H1 (cell line): ENCODE measurements at regions not wholly inside any gene's neighbourhood (a gene's known extent, or its start where the extent isn't known, plus 50 kb on each side); places are given as distances from the start of the nearest gene placed in this dataset.

Experiments used
- CTCF ChIA-PET: fragments of 300-600 bp; sonication (Branson Sonifier 250); formaldehyde crosslinking; loops from one replicate; lab custom pipeline; 2021; ENCODE audit not compliant: partially characterized antibody; lab: Charles Lee
- POLR2A ChIA-PET: fragments of 300-600 bp; sonication (Branson Sonifier 250); formaldehyde crosslinking; loops from one replicate; lab custom pipeline; 2021; ENCODE audit warnings: inconsistent platforms; ENCODE audit not compliant: partially characterized antibody; lab: Charles Lee
- DNase-seq, 2 experiments: peaks; one replicate each; pipeline versions ENCODE4 v3.0.0 to v3.0.0-alpha.2; 2010 to 2022; ENCODE audit warnings: low spot score in 2 of 2, low read depth in 1 of 2, mixed read lengths in 1 of 2
- FAIRE-seq: peaks from 2 replicates; lab custom pipeline; 2011; peaks lifted over from hg19 to GRCh38; lab: Jason Lieb, UNC
- H2AFZ ChIP-seq: 2 replicates; pipeline ENCODE4 v1.8.1; 2012; ENCODE audit warnings: low read length, inconsistent platforms
- H2AK5ac ChIP-seq: 2 replicates; pipeline ENCODE4 v1.6.1; 2013; ENCODE audit warnings: low read depth, low read length
- H2BK120ac ChIP-seq: replicated peaks from 2 replicates; pipeline ENCODE3; 2013; ENCODE audit warnings: low read depth, low read length, inconsistent platforms
- H2BK12ac ChIP-seq: 2 replicates; pipeline ENCODE4 v1.6.1; 2013; ENCODE audit warnings: low read depth, low read length
- H2BK15ac ChIP-seq: 2 replicates; pipeline ENCODE4 v1.6.1; 2013; ENCODE audit warnings: low read length
- H2BK20ac ChIP-seq: 2 replicates; pipeline ENCODE4 v1.6.1; 2013; ENCODE audit warnings: low read length
- H2BK5ac ChIP-seq: 2 replicates; pipeline ENCODE4 v1.6.1; 2013; ENCODE audit warnings: low read depth, low read length
- H3K14ac ChIP-seq: 2 replicates; pipeline ENCODE4 v1.6.1; 2013; ENCODE audit warnings: inconsistent platforms; ENCODE audit not compliant: insufficient read length
- H3K18ac ChIP-seq: 2 replicates; pipeline ENCODE4 v1.6.1; 2013; ENCODE audit warnings: low read length; ENCODE audit errors: extremely low read depth
- H3K23ac ChIP-seq: 2 replicates; pipeline ENCODE4 v1.6.1; 2013; ENCODE audit warnings: inconsistent platforms; ENCODE audit not compliant: insufficient read length
- H3K23me2 ChIP-seq: 2 replicates; pipeline ENCODE4 v1.6.1; 2013; ENCODE audit warnings: low read depth, low read length
- H3K27ac ChIP-seq: 2 replicates; pipeline ENCODE4 v1.6.1; 2011; ENCODE audit warnings: low read depth, low read length, inconsistent platforms
- H3K27me3 ChIP-seq, 4 experiments: replicated peaks in 1 of 4; 1 replicate in 1 of 4; 2 replicates in 3 of 4; pipeline versions ENCODE4 v1.6.1 to v1.8.1; 2011 to 2013; ENCODE audit warnings: low read length in 3 of 4, mild to moderate bottlenecking in 3 of 4, inconsistent platforms in 2 of 4, mixed read lengths in 2 of 4, moderate library complexity in 1 of 4; ENCODE audit not compliant: control insufficient read depth in 3 of 4, insufficient read depth in 3 of 4; ENCODE audit errors: extremely low read depth in 1 of 4
- H3K36me3 ChIP-seq, 4 experiments: 2 replicates each; pipeline versions ENCODE4 v1.6.1 to v1.8.1; 2011 to 2013; ENCODE audit warnings: mild to moderate bottlenecking in 4 of 4, low read length in 3 of 4, moderate library complexity in 2 of 4, control low read depth in 1 of 4, inconsistent platforms in 1 of 4; ENCODE audit not compliant: insufficient read depth in 4 of 4, control insufficient read depth in 2 of 4
- H3K4ac ChIP-seq: replicated peaks from 2 replicates; pipeline ENCODE3; 2013; ENCODE audit warnings: low read length, low read depth, mixed read lengths, inconsistent platforms; ENCODE audit not compliant: insufficient read length
- H3K4me1 ChIP-seq, 4 experiments: replicated peaks in 1 of 4; 1 replicate in 1 of 4; 2 replicates in 3 of 4; pipeline versions ENCODE4 v1.6.1 to v1.8.1; 2011 to 2013; ENCODE audit warnings: low read length in 3 of 4, inconsistent platforms in 2 of 4, mixed read lengths in 1 of 4; ENCODE audit not compliant: insufficient read depth in 4 of 4, control insufficient read depth in 3 of 4
- H3K4me2 ChIP-seq, 2 experiments: 2 replicates each; pipeline versions ENCODE4 v1.6.1 to v1.8.1; 2011 to 2013; ENCODE audit warnings: low read depth in 2 of 2, low read length in 2 of 2, control low read depth in 1 of 2, inconsistent platforms in 1 of 2, mild to moderate bottlenecking in 1 of 2; ENCODE audit not compliant: insufficient read depth in 1 of 2
- H3K4me3 ChIP-seq, 4 experiments: fragments of 200-600, 300-600 bp in 1 of 4; sonication (generic), shearing (Covaris generic), sonication (Bioruptor Twin) in 1 of 4; 2 replicates each; pipeline versions ENCODE4 v1.5.1 to v1.8.1; 2011 to 2016; ENCODE audit warnings: low read length in 4 of 4, low read depth in 3 of 4, control low read depth in 2 of 4, inconsistent platforms in 2 of 4, mild to moderate bottlenecking in 2 of 4, mixed read lengths in 1 of 4, moderate library complexity in 1 of 4; ENCODE audit not compliant: insufficient read depth in 2 of 4; ENCODE audit errors: extremely low read depth in 1 of 4
- H3K56ac ChIP-seq: replicated peaks from 2 replicates; pipeline ENCODE3; 2013; ENCODE audit warnings: low read depth, mild to moderate bottlenecking, mixed read lengths, low read length, inconsistent platforms; ENCODE audit not compliant: insufficient read length
- H3K79me1 ChIP-seq: 2 replicates; pipeline ENCODE4 v1.6.1; 2013; ENCODE audit warnings: low read depth, low read length, control low read depth
- H3K79me2 ChIP-seq, 2 experiments: 2 replicates each; pipeline versions ENCODE4 v1.6.1 to v1.8.1; 2012 to 2013; ENCODE audit warnings: low read length in 2 of 2, mild to moderate bottlenecking in 2 of 2, inconsistent platforms in 1 of 2; ENCODE audit not compliant: insufficient read depth in 2 of 2, control insufficient read depth in 1 of 2
- H3K9ac ChIP-seq, 4 experiments: replicated peaks in 1 of 4; 1 replicate in 1 of 4; 2 replicates in 3 of 4; pipeline versions ENCODE4 v1.6.1 to v1.8.1; 2011 to 2013; ENCODE audit warnings: low read depth in 3 of 4, low read length in 3 of 4, control low read depth in 2 of 4, mild to moderate bottlenecking in 2 of 4, moderate library complexity in 2 of 4, inconsistent platforms in 1 of 4; ENCODE audit errors: extremely low read depth in 1 of 4
- H3K9me3 ChIP-seq, 2 experiments: 2 replicates each; pipeline versions ENCODE4 v1.6.1 to v1.8.1; 2012 to 2013; ENCODE audit warnings: mild to moderate bottlenecking in 2 of 2, moderate library complexity in 2 of 2, control low read depth in 1 of 2, inconsistent platforms in 1 of 2, low read depth in 1 of 2, low read length in 1 of 2, mixed read lengths in 1 of 2; ENCODE audit not compliant: insufficient read depth in 2 of 2
- H4K20me1 ChIP-seq, 2 experiments: replicated peaks in 1 of 2; 2 replicates each; pipeline versions ENCODE3 to v1.8.1; 2011 to 2013; ENCODE audit warnings: inconsistent platforms in 2 of 2, low read length in 2 of 2, mild to moderate bottlenecking in 1 of 2; ENCODE audit not compliant: insufficient read depth in 2 of 2, control insufficient read depth in 1 of 2
- H4K5ac ChIP-seq: 2 replicates; pipeline ENCODE4 v1.6.1; 2013; ENCODE audit warnings: low read length, low read depth, mixed read lengths, inconsistent platforms; ENCODE audit not compliant: insufficient read length
- H4K8ac ChIP-seq: 2 replicates; pipeline ENCODE4 v1.8.0; 2013; ENCODE audit warnings: mild to moderate bottlenecking, moderate library complexity, low read length, inconsistent platforms; ENCODE audit not compliant: insufficient read depth; ENCODE audit errors: extremely low read depth
- H4K91ac ChIP-seq: replicated peaks from 2 replicates; pipeline ENCODE3; 2013; ENCODE audit warnings: low read length, mixed read lengths, inconsistent platforms; ENCODE audit not compliant: insufficient read length
- ASH2L ChIP-seq: fragments of 200-600, 300-600 bp; sonication (generic); IDR thresholded peaks from one replicate; pipeline ENCODE4 v1.7.1; 2017; ENCODE audit warnings: low read length
- BRCA1 ChIP-seq: IDR thresholded peaks from 2 replicates; pipeline ENCODE4 v1.6.1; 2012; ENCODE audit warnings: low read depth, low read length, improper control_type of control experiment
- CHD2 ChIP-seq: IDR thresholded peaks from 2 replicates; pipeline ENCODE4 v1.6.1; 2012; ENCODE audit warnings: low read length, improper control_type of control experiment
- EP300 ChIP-seq, 2 experiments: IDR thresholded peaks; 1 replicate in 1 of 2; 2 replicates in 1 of 2; pipeline ENCODE4 v1.6.1; 2011 to 2012; ENCODE audit warnings: low read depth in 2 of 2, low read length in 2 of 2, mild to moderate bottlenecking in 2 of 2, borderline replicate concordance in 1 of 2, inconsistent platforms in 1 of 2, moderate library complexity in 1 of 2
- JUND ChIP-seq: IDR thresholded peaks from 2 replicates; pipeline ENCODE4 v1.6.1; 2011; ENCODE audit warnings: mild to moderate bottlenecking, improper control_type of control experiment, low read length
- KDM1A ChIP-seq: fragments of 200-600, 300-600 bp; sonication (generic); IDR thresholded peaks from 2 replicates; pipeline ENCODE4 v1.7.1; 2016; ENCODE audit warnings: mild to moderate bottlenecking, low read length, borderline replicate concordance
- KDM4A ChIP-seq: IDR thresholded peaks from one replicate; pipeline ENCODE4 v1.7.1; 2012; ENCODE audit warnings: low read depth, mild to moderate bottlenecking, moderate library complexity, low read length, inconsistent platforms; ENCODE audit not compliant: severe bottlenecking
- NRF1 ChIP-seq: IDR thresholded peaks from 2 replicates; pipeline ENCODE4 v1.6.1; 2011; ENCODE audit warnings: mild to moderate bottlenecking, low read depth, low read length, improper control_type of control experiment
- POLR2AphosphoS5 ChIP-seq: IDR thresholded peaks from 2 replicates; pipeline ENCODE4 v1.6.1; 2011; ENCODE audit warnings: low read depth, low read length
- SIN3A ChIP-seq, 2 experiments: IDR thresholded peaks in 1 of 2; conservative IDR thresholded peaks in 1 of 2; 2 replicates each; pipeline ENCODE4 v1.6.1; 2011 to 2012; ENCODE audit warnings: low read length in 2 of 2, improper control_type of control experiment in 1 of 2, low read depth in 1 of 2, mild to moderate bottlenecking in 1 of 2
- SP4 ChIP-seq: IDR thresholded peaks from 2 replicates; pipeline ENCODE4 v1.6.1; 2012; ENCODE audit warnings: low read length, inconsistent platforms
- WGBS, 2 experiments: shearing (Covaris generic) in 1 of 2; methylation state at CpG; one replicate each; pipeline versions ENCODE4 v1.1.6 to v1.1.7; 2013 to 2015; ENCODE audit warnings: low lambda C conversion rate in 2 of 2, mixed read lengths in 2 of 2, inconsistent platforms in 1 of 2, low coverage in 1 of 2, missing lambda C conversion rate in 1 of 2; ENCODE audit not compliant: insufficient replicate concordance in 2 of 2, insufficient coverage in 1 of 2, insufficient read length in 1 of 2; ENCODE audit errors: extremely low coverage in 1 of 2, missing lambda C conversion rate in 1 of 2; 5-methylcytosine and 5-hydroxymethylcytosine counted together
- TF ChIP-seq, protein P1 (sequence below), 3 experiments: IDR thresholded peaks; 1 replicate in 2 of 3; 2 replicates in 1 of 3; pipeline versions ENCODE4 v1.5.1 to v1.6.1; 2011; ENCODE audit warnings: low read length in 3 of 3, mild to moderate bottlenecking in 3 of 3, inconsistent platforms in 2 of 3, low read depth in 1 of 3, moderate library complexity in 1 of 3; ENCODE audit not compliant: insufficient read depth in 1 of 3; ENCODE audit errors: control extremely low read depth in 1 of 3

DNA sequence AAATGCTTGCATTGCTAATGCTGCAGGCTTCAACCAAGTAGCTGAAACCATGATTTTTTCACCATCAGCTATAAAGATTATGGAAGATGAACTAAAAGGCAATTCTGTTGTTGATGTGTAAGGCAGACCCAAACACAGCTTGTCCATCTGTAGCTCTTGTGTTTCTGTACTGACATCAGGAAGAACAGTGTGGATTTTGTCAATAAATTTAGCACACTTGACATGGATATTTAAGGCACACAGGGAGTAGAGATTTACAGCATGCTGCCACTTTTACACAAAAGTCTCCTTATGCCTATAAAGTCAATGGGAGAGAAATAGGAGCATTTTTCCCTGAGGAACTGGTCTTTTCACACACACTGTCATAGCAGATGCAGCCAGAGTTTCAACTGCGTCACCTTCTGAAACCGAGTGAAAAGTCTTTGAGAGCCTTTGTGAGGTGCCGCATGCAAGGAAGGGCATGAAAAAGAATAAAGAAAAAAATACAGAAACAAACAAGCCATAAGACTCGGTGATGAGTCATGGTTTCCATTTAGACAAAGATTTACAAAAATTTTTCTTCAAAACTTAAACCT lies 261.4 kb upstream of the TFAP2D start:
- Histone ChIP-seq H3K79me2 (no peaks in the 10 kb centered on the region), H3K4me3 (no peak overlapping the region), H3K14ac (no peak overlapping the region), H2BK20ac (no peak overlapping the region), H3K23ac (no peak overlapping the region), H4K8ac (no peak overlapping the region), H3K9ac (no peak overlapping the region), H3K36me3 (no peaks in the 10 kb centered on the region), H3K56ac (no peak overlapping the region), H3K27ac (no peak overlapping the region), H2BK120ac (no peak overlapping the region), H3K23me2 (no peaks in the 10 kb centered on the region), H2BK12ac (no peak overlapping the region), H3K4ac (no peak overlapping the region), H3K27me3 (no peaks in the 10 kb centered on the region), H2AK5ac (no peak overlapping the region), H2BK15ac (no peak overlapping the region), H4K91ac (no peak overlapping the region), H2AFZ (peak overlapping the region; percentile 61; the same call in 1 of the 2 replicates), H3K4me2 (no peak overlapping the region), H3K4me1 (no peaks in the 10 kb centered on the region; a peak in 1 of 7 replicates), H4K20me1 (no peaks in the 10 kb centered on the region), H4K5ac (no peak overlapping the region), H3K79me1 (no peaks in the 10 kb centered on the region), H2BK5ac (no peak overlapping the region), H3K18ac (no peak overlapping the region), H3K9me3 (no peaks in the 10 kb centered on the region)
- ChIA-PET CTCF (no interaction called here), POLR2A (no interaction called here)
- 80% methylated on average over 4 of the region's 4 CpGs; no CpG with 5 or more reads in 1 of the 2 experiments for WGBS, 2 experiments
- DNase-seq (no peak), FAIRE-seq (no peak)
- TF ChIP-seq KDM1A (no peak), POLR2AphosphoS5 (no peak), EP300 (IDR thresholded peaks at IDR 0.05; ENCODE audit: borderline replicate concordance in 1 of 2, low read depth in 2 of 2, low read length in 2 of 2) (no peak), CHD2 (no peak), KDM4A (no peak), SP4 (no peak), ASH2L (no peak), JUND (no peak), BRCA1 (no peak), NRF1 (no peak), SIN3A (conservative IDR thresholded peaks at IDR 0.05 in 1 of 2, IDR thresholded peaks at IDR 0.05 in 1 of 2; ENCODE audit: low read depth in 1 of 2, low read length in 2 of 2) (no peak)
- TF ChIP-seq, protein P1, sequence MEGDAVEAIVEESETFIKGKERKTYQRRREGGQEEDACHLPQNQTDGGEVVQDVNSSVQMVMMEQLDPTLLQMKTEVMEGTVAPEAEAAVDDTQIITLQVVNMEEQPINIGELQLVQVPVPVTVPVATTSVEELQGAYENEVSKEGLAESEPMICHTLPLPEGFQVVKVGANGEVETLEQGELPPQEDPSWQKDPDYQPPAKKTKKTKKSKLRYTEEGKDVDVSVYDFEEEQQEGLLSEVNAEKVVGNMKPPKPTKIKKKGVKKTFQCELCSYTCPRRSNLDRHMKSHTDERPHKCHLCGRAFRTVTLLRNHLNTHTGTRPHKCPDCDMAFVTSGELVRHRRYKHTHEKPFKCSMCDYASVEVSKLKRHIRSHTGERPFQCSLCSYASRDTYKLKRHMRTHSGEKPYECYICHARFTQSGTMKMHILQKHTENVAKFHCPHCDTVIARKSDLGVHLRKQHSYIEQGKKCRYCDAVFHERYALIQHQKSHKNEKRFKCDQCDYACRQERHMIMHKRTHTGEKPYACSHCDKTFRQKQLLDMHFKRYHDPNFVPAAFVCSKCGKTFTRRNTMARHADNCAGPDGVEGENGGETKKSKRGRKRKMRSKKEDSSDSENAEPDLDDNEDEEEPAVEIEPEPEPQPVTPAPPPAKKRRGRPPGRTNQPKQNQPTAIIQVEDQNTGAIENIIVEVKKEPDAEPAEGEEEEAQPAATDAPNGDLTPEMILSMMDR (IDR thresholded peaks at IDR 0.05; ENCODE audit: control extremely low read depth in 1 of 3, insufficient read depth in 1 of 3, low read depth in 1 of 3, low read length in 3 of 3): no peak
